ENCODE measurements at regions not wholly inside any gene's neighbourhood (a gene's known extent, or its start where the extent isn't known, plus 50 kb on each side); places are given as distances from the start of the nearest gene placed in this dataset.

GRCh38 chr4:181364504-181364903 lies 878.7 kb upstream of the TENM3 start:
- TF ChIP-seq CTCF (IDR thresholded peaks at IDR 0.05; ENCODE audit: borderline replicate concordance, extremely low read depth, low read length, poor library complexity, severe bottlenecking): no peak
- no peak for TF ChIP-seq EZH2 (IDR thresholded peaks at IDR 0.05; ENCODE audit: borderline replicate concordance, low read depth, low read length, severe bottlenecking)
